A673 (cell line): ENCODE measurements at regions not wholly inside any gene's neighbourhood (a gene's known extent, or its start where the extent isn't known, plus 50 kb on each side); places are given as distances from the start of the nearest gene placed in this dataset.

Experiments
- BruUV-seq: library from RNA; stranded (reverse); fragments of 400-500 nt; replicated peaks from 2 replicates; lab custom pipeline; 2021; lab: Mats Ljungman, UMichigan
- CTCF ChIA-PET: fragments of 300-600 bp; sonication (Branson Sonifier 250); formaldehyde crosslinking; loops from one replicate; lab custom pipeline; 2022; ENCODE audit warnings: antibody characterized with exemption; lab: Charles Lee
- POLR2A ChIA-PET: fragments of 300-600 bp; sonication (Branson Sonifier 250); formaldehyde crosslinking; loops from one replicate; lab custom pipeline; 2022; ENCODE audit warnings: antibody characterized with exemption; ENCODE audit not compliant: low non-redundant PET; lab: Charles Lee
- DNase-seq: peaks from one replicate; pipeline ENCODE4 v3.0.0-alpha.2; 2015; ENCODE audit warnings: low spot score
- H3K27ac ChIP-seq: fragments of 200-600 bp; sonication (generic); 2 replicates; pipeline ENCODE4 v1.5.1; 2016; ENCODE audit warnings: mixed run types, low read depth, mild to moderate bottlenecking, mixed read lengths, antibody characterized with exemption, low read length; ENCODE audit not compliant: poor library complexity, severe bottlenecking
- H3K27me3 ChIP-seq: fragments of 200-600 bp; sonication (generic); replicated peaks from 2 replicates; pipeline ENCODE4 v1.6.1; 2017; ENCODE audit warnings: mixed run types, low read depth, mild to moderate bottlenecking, mixed read lengths, antibody characterized with exemption, low read length; ENCODE audit not compliant: insufficient read depth, poor library complexity
- H3K36me3 ChIP-seq: fragments of 200-600 bp; sonication (generic); 2 replicates; pipeline ENCODE4 v1.6.1; 2016; ENCODE audit warnings: mixed run types, mild to moderate bottlenecking, mixed read lengths, antibody characterized with exemption, low read length; ENCODE audit not compliant: insufficient read depth, poor library complexity, severe bottlenecking
- H3K4me1 ChIP-seq: fragments of 200-600 bp; sonication (generic); 2 replicates; pipeline ENCODE4 v1.6.1; 2017; ENCODE audit warnings: mixed run types, mild to moderate bottlenecking, mixed read lengths, antibody characterized with exemption, low read length; ENCODE audit not compliant: insufficient read depth, poor library complexity, severe bottlenecking
- H3K4me3 ChIP-seq: fragments of 200-600 bp; sonication (generic); 2 replicates; pipeline ENCODE4 v1.5.1; 2016; ENCODE audit warnings: low read depth, mixed run types, mild to moderate bottlenecking, mixed read lengths, low read length; ENCODE audit not compliant: poor library complexity, severe bottlenecking
- H3K9me3 ChIP-seq: fragments of 200-600 bp; sonication (generic); 2 replicates; pipeline ENCODE4 v1.6.1; 2016; ENCODE audit warnings: mixed run types, low read depth, mild to moderate bottlenecking, mixed read lengths, antibody characterized with exemption, low read length; ENCODE audit not compliant: poor library complexity, severe bottlenecking
- EZH2 ChIP-seq: fragments of 200-600 bp; sonication (generic); IDR thresholded peaks from 2 replicates; pipeline ENCODE4 v1.6.1; 2017; ENCODE audit warnings: borderline replicate concordance, low read depth, mild to moderate bottlenecking, mixed read lengths, antibody characterized with exemption, low read length; ENCODE audit not compliant: poor library complexity, severe bottlenecking
- intact Hi-C: fragments of 100-400 bp; cut with micrococcal nuclease; formaldehyde crosslinking; loops from one replicate; pipeline ENCODE4 v1.10.0; 2022; ENCODE audit not compliant: unreplicated experiment
- TF ChIP-seq, protein P1 (sequence below): fragments of 300-800, 200-600 bp; sonication (generic); conservative IDR thresholded peaks from 2 replicates; pipeline ENCODE4 v1.5.1; 2017; ENCODE audit warnings: low read depth, mild to moderate bottlenecking, antibody characterized with exemption, low read length, moderate library complexity, mixed read lengths

DNA sequence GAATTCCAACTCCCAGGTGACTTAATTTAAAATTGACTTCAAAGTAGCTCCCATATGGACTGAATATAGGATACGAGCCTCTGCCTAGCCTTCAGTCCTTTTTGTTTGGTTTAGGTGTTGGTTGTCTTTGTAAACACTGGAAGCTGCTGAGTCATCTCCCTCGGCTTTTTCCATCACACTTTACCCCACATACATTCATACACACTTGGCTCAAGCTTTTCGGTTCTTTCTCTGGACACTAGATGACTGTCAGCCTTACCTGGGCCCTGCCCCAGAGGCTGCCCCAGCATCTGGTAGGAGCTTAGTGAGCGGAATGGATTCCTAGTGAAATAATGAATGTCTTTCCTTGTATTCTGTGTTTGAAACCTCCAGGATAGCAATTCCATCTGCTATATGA is 201.5 kb upstream of the IL12A start:
- ChIA-PET POLR2A (no interaction called here), CTCF (no interaction called here)
- Histone ChIP-seq H3K27me3 (no peaks in the 10 kb centered on the region), H3K9me3 (no peaks in the 10 kb centered on the region), H3K4me3 (no peak overlapping the region), H3K4me1 (no peaks in the 10 kb centered on the region), H3K27ac (no peak overlapping the region), H3K36me3 (no peaks in the 10 kb centered on the region)
- DNase-seq = no peak
- intact Hi-C loops = no loop called here
- no peak for TF ChIP-seq EZH2
- TF ChIP-seq, protein P1, sequence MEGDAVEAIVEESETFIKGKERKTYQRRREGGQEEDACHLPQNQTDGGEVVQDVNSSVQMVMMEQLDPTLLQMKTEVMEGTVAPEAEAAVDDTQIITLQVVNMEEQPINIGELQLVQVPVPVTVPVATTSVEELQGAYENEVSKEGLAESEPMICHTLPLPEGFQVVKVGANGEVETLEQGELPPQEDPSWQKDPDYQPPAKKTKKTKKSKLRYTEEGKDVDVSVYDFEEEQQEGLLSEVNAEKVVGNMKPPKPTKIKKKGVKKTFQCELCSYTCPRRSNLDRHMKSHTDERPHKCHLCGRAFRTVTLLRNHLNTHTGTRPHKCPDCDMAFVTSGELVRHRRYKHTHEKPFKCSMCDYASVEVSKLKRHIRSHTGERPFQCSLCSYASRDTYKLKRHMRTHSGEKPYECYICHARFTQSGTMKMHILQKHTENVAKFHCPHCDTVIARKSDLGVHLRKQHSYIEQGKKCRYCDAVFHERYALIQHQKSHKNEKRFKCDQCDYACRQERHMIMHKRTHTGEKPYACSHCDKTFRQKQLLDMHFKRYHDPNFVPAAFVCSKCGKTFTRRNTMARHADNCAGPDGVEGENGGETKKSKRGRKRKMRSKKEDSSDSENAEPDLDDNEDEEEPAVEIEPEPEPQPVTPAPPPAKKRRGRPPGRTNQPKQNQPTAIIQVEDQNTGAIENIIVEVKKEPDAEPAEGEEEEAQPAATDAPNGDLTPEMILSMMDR = no peak
- no TSS peak for BruUV-seq

DNA sequence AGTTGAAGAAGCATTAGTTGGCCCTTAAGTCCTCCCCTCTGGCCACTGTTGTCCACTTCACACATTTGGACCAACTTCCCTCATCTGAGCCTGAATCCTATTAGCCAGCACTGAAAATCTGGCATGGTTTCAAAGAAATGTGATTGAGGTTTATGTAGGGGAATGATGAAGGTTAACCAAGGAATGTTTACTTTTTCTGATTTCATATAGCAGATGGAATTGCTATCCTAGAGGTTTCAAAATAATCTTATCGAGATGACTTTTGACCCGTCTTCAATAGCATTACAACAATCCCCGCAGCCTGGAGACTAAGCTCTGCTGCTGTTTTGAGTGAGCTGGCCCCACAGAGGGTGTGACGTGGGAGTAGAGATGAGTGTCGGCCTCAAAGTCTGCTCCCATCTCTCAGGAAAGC is 200.8 kb upstream of the IL12A start:
- DNase-seq = no peak
- Histone ChIP-seq H3K4me3 (no peak overlapping the region), H3K36me3 (no peaks in the 10 kb centered on the region), H3K4me1 (no peaks in the 10 kb centered on the region), H3K27me3 (no peaks in the 10 kb centered on the region), H3K27ac (no peak overlapping the region), H3K9me3 (no peaks in the 10 kb centered on the region)
- BruUV-seq = no TSS peak
- intact Hi-C loops = no loop called here
- no peak for TF ChIP-seq EZH2
- TF ChIP-seq, protein P1 = no peak
- ChIA-PET CTCF (no interaction called here), POLR2A (no interaction called here)

DNA sequence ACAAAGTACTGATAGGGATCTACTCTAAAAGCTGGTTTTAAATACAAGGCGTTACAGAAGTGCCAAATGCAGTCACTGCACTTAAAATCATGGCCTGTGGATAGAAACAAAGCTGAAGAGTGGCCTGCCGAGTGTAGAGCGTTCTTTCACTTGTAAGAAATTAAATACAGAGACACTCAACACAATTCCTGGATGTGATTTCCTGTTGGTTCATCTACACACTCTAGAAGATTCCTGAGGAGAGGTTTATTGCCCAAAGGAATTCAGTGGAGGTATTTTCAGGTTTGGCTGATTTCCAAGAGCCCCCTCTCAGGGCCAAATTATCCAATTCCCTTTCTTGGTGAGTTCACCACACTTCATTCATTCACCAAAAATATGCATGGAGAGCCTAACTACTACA is 200.3 kb upstream of the IL12A start:
- no peak for TF ChIP-seq EZH2
- Histone ChIP-seq H3K27me3 (no peaks in the 10 kb centered on the region), H3K27ac (no peak overlapping the region), H3K36me3 (no peaks in the 10 kb centered on the region), H3K9me3 (no peaks in the 10 kb centered on the region), H3K4me1 (no peaks in the 10 kb centered on the region), H3K4me3 (no peak overlapping the region)
- CTCF ChIA-PET = no interaction called here
- intact Hi-C loops = no loop called here
- POLR2A ChIA-PET = no interaction called here
- BruUV-seq = no TSS peak
- peak; percentile 23 for DNase-seq

DNA sequence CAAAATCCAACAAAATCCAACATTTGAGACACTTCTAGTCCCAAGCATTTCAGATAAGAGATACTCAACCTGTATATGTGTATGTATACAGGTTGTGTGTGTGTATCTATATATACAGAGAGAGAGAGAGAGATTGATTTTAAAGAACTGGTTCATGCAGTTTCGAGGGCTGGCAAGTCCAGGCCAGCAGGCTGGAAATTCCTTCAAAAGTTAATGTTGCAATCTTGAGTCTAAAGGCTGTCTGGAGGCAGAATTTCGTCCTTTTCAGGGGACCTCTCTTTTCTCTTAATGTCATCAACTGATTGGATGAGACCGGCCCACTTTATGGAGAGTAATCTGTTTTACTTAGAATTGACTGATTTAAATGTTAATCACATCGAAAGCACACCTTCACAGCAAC is 199.6 kb upstream of the IL12A start:
- Histone ChIP-seq H3K4me1 (no peaks in the 10 kb centered on the region), H3K9me3 (no peaks in the 10 kb centered on the region), H3K27me3 (no peaks in the 10 kb centered on the region), H3K36me3 (no peaks in the 10 kb centered on the region), H3K27ac (no peak overlapping the region), H3K4me3 (no peak overlapping the region)
- DNase-seq = no peak
- intact Hi-C loops = no loop called here
- ChIA-PET CTCF (no interaction called here), POLR2A (no interaction called here)
- BruUV-seq = no TSS peak
- no peak for TF ChIP-seq EZH2
- TF ChIP-seq, protein P1 = no peak
